GM13977 (cell line): ENCODE measurements at regions not wholly inside any gene's neighbourhood (a gene's known extent, or its start where the extent isn't known, plus 50 kb on each side); places are given as distances from the start of the nearest gene placed in this dataset.

Experiments
- DNase-seq: peaks from one replicate; pipeline ENCODE4 v3.0.0; 2012; ENCODE audit warnings: low spot score
- in situ Hi-C: fragments of 300-500 bp; cut with MboI; formaldehyde crosslinking; loops from one replicate; pipeline ENCODE4 v1.12.0; 2022; ENCODE audit warnings: low sequenced_read_pairs, low pct_unique_long_range_greater_than_20kb, mixed read lengths, inconsistent platforms; ENCODE audit not compliant: unreplicated experiment
- TF ChIP-seq, protein P1 (sequence below): IDR thresholded peaks from 2 replicates; pipeline ENCODE4 v1.5.1; 2012; ENCODE audit warnings: mild to moderate bottlenecking, control low read depth; ENCODE audit not compliant: insufficient read depth; ENCODE audit errors: extremely low read depth, missing control alignments

GRCh38 chr1:233473549-233474204 lies 140.2 kb upstream of the KCNK1 start:
- in situ Hi-C loops, result no loop called here
- TF ChIP-seq, protein P1, sequence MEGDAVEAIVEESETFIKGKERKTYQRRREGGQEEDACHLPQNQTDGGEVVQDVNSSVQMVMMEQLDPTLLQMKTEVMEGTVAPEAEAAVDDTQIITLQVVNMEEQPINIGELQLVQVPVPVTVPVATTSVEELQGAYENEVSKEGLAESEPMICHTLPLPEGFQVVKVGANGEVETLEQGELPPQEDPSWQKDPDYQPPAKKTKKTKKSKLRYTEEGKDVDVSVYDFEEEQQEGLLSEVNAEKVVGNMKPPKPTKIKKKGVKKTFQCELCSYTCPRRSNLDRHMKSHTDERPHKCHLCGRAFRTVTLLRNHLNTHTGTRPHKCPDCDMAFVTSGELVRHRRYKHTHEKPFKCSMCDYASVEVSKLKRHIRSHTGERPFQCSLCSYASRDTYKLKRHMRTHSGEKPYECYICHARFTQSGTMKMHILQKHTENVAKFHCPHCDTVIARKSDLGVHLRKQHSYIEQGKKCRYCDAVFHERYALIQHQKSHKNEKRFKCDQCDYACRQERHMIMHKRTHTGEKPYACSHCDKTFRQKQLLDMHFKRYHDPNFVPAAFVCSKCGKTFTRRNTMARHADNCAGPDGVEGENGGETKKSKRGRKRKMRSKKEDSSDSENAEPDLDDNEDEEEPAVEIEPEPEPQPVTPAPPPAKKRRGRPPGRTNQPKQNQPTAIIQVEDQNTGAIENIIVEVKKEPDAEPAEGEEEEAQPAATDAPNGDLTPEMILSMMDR, result no peak
- DNase-seq, result no peak

DNA sequence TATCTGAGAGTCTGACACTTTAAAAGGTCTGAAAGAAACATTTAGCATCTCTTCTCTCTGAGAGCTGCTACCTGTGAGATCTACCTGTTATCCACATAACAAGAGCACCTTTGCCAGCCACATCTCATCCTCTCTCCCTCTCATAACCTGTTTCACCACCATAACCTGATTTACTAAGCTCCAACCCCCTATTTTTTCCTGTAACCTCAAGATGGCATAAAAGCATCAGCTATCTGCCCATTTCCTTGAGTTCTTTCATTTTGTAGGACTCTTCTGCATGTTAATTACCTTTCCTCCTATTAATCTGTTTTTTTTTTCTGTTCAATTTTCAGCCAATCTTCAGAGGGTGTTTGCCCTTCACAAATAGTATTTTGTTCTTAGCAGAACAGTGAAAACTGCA lies 136.5 kb upstream of the KCNK1 start:
- TF ChIP-seq, protein P1, result peak; percentile 17
- in situ Hi-C loops, result no loop called here
- no peak for DNase-seq

- no peak for DNase-seq
- TF ChIP-seq, protein P1, result no peak
- in situ Hi-C loops, result no loop called here
These were observed 135.3 kb upstream of the KCNK1 start for GRCh38 chr1:233478611-233479010.

DNA sequence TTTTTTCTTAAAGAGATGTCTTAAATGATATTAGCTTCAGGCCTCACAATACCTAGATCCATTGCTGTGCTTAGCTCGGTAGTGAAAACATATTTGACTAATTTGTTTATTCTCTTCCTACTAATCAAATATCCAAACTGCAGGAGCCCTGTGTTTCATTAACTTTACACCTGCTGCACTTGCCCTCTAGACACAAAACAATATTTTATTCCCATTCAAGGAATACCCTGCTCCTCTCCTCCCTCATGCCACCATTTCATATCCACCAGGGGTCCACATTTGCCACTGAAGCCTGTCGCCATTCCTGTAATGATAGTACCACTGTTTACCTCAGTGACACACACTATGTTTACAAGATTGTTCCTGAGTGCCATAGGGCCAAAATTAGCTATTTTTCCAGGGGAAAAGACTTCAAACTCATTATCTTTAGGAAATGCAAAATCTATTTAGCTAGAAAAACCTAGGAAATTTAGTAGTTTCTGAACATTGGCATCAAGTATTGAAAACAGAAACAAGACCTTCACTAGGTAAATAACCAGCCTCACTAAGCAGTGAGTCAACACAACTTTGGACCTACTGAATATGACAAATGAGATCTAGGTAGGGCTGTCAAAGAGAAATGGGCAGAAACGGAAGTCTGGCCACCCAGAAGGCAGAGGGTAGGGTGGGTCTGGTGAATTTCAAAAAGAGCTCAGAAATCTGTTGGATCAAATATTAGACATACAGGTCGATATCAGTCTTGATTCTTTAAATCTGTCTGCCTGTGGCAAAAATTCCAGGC lies 134.6 kb upstream of the KCNK1 start:
- DNase-seq, result no peak
- in situ Hi-C loops, result no loop called here
- TF ChIP-seq, protein P1, result no peak

- TF ChIP-seq, protein P1, result no peak
These were observed 133.7 kb upstream of the KCNK1 start for GRCh38 chr1:233480198-233480597.

GRCh38 chr1:233482388-233482787 lies 131.5 kb upstream of the KCNK1 start:
- in situ Hi-C loops, result no loop called here
- TF ChIP-seq, protein P1, result no peak
- no peak for DNase-seq

More at GRCh38 chr1:233480198-233480597, 133.7 kb upstream of the KCNK1 start:
- no peak for DNase-seq
- in situ Hi-C loops, result no loop called here
